Astrocyte of the cerebellum (primary cell): ENCODE measurements at regions not wholly inside any gene's neighbourhood (a gene's known extent, or its start where the extent isn't known, plus 50 kb on each side); places are given as distances from the start of the nearest gene placed in this dataset.

Experiments used
- DNase-seq: peaks from one replicate; pipeline ENCODE4 v3.0.0-alpha.2; 2011; ENCODE audit warnings: low read depth
- H3K4me3 ChIP-seq: 2 replicates; pipeline ENCODE4 v1.5.1; 2011; ENCODE audit warnings: mild to moderate bottlenecking, low read depth, low read length, moderate library complexity
- in situ Hi-C: cut with HindIII; loops from 2 replicates; pipeline ENCODE4 v1.10.0; 2017; ENCODE audit warnings: low sequenced_read_pairs
- TF ChIP-seq, protein P1 (sequence below): IDR thresholded peaks from 2 replicates; pipeline ENCODE4 v1.5.1; 2012; ENCODE audit warnings: low read length, low read depth, moderate library complexity, mild to moderate bottlenecking; ENCODE audit errors: missing control alignments

DNA sequence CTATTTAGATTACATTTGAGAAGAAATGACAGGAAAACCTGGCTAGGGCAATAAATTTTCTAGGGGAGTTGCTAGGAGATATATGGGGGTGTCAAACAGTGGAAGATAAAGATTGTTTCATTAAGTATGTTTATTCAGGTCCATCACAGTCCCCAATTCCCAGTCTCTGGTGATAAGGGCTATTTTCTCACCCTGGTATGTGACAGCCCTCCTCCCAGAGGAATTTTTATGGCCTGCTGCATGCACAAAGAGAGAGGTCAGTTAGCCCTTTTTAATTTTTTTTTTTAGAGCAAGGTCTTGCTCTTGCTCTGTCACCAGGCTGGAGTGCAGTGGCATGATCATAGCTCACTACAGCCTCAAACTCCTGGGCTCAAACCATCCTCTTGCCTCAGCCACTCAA, 53.6 kb upstream of the ATF7IP2 start:
- no peak overlapping the region for H3K4me3 ChIP-seq
- DNase-seq: no peak
- in situ Hi-C loops: no loop called here
- TF ChIP-seq, protein P1, sequence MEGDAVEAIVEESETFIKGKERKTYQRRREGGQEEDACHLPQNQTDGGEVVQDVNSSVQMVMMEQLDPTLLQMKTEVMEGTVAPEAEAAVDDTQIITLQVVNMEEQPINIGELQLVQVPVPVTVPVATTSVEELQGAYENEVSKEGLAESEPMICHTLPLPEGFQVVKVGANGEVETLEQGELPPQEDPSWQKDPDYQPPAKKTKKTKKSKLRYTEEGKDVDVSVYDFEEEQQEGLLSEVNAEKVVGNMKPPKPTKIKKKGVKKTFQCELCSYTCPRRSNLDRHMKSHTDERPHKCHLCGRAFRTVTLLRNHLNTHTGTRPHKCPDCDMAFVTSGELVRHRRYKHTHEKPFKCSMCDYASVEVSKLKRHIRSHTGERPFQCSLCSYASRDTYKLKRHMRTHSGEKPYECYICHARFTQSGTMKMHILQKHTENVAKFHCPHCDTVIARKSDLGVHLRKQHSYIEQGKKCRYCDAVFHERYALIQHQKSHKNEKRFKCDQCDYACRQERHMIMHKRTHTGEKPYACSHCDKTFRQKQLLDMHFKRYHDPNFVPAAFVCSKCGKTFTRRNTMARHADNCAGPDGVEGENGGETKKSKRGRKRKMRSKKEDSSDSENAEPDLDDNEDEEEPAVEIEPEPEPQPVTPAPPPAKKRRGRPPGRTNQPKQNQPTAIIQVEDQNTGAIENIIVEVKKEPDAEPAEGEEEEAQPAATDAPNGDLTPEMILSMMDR: no peak

DNA sequence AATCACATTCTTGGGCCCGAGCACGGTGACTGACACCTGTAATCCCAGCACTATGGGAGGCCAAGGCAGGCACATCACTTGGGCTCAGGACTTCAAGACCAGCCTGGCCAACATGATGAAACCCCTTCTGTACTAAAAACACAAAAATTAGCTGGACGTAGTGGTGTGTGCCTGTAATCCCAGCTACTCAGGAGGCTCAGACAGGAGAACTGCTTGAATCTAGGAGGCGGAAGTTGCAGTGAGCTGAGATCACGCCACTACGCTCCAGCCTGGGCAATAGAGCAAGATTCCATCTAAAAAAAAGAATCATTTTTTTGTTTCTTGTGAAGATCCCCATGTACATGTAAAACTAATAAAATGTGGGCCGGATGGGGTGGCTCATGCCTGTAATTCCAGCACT, 53.1 kb upstream of the ATF7IP2 start:
- in situ Hi-C loops: no loop called here
- DNase-seq: no peak
- TF ChIP-seq, protein P1: no peak
- no peak overlapping the region for H3K4me3 ChIP-seq

DNA sequence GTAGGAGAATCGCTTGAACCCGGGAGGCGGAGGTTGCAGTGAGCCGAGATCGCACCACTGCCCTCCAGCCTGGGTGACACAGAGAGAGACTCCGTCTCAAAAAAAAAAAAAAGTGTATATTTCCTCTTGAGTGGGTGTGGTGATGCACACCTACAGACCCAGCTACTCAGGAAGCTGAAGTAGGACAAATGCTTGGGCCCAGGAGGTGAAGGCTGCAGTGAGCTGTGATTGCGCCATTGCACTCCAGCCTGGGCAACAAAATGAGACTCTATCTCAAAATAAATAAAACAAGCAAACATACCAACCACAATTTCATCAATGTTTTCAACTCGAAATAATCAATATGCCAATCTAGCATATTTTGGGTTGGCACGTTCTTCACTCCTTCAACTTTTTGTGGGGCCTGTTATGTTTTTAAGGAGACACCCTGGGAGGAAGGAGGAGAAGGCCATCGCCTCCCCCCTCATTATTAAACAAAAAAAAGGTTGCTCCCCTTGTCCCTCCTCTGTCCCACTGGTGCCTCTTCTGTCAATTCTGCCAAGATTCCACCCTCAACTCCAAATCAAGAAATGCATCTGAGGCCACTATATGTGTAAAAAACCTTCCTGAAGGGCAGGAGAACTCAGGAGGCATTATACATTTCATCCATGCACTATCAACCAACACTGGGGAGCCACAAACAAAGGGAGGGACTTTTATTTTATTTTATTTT, 52.4 kb upstream of the ATF7IP2 start:
- TF ChIP-seq, protein P1: no peak
- in situ Hi-C loops: no loop called here
- DNase-seq: no peak
- no peak overlapping the region for H3K4me3 ChIP-seq

DNA sequence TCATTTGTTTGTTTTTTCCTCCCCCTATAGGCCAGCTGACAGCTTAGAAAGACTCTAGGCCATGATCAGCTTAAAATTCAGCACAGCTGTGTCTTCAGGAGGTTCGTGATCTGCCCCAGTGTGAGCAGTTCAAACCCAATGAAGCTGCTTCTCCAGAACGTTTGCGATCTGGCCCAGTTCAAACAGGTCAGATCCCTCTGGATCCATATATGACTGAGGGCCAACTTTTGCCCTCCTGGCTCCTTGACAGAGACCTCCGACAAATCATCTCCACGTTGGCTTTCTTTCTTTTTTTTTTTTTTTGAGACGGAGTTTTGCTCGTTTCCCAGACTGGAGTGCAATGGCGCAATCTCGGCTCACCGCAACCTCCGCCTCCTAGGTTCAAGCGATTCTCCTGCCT, 50.2 kb upstream of the ATF7IP2 start:
- DNase-seq: no peak
- in situ Hi-C loops: no loop called here
- TF ChIP-seq, protein P1: no peak
- no peak overlapping the region for H3K4me3 ChIP-seq
